ENCODE measurements at regions not wholly inside any gene's neighbourhood (a gene's known extent, or its start where the extent isn't known, plus 50 kb on each side); places are given as distances from the start of the nearest gene placed in this dataset.

DNA sequence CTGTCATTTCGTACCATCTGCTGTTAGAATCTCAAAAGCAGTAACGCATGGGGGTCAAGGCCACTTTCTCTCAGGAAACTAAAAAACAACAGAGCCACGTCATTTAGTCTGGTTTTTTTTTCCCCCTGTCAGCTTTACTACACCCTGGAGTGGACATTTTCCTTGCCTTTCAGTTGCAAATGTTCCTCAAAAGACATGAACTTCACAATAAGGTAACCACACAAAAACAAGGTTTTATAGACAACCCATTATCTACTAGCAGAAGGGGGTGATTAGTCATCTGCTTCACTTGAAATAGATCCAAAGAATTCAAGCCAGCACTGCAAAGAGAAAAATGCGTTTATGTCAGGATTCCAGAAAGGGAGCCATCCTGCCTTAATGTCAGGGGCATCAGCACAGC is 171.8 kb upstream of the CDIN1 start:
- Histone ChIP-seq H2AFZ (ENCODE audit: low read depth, low read length, poor library complexity, severe bottlenecking) (peak overlapping the region; percentile 92), H3K36me3 (ENCODE audit: control insufficient read depth in 1 of 2, insufficient read depth in 2 of 2, low read length in 2 of 2) (no peaks in the 10 kb centered on the region), H3K9me3 (ENCODE audit: control insufficient read depth in 1 of 2, insufficient read depth in 1 of 2, low read depth in 1 of 2, low read length in 2 of 2) (peaks cover 0 to 3% of the 10 kb centered on the region in 2 experiments; a peak in 1 of 4 replicates), H4K20me1 (ENCODE audit: insufficient read depth) (no peaks in the 10 kb centered on the region), H3K79me2 (ENCODE audit: insufficient read depth, low read length) (no peaks in the 10 kb centered on the region), H3K4me2 (ENCODE audit: low read length) (peak overlapping the region; percentile 58), H3K9me2 (ENCODE audit: insufficient read depth) (no peaks in the 10 kb centered on the region; the same call in 1 of the 2 replicates), H3K4me3 (replicated peaks in 1 of 2; ENCODE audit: low read depth in 1 of 2, low read length in 2 of 2) (no peak overlapping the region), H3K27me3 (ENCODE audit: insufficient read depth, low read length) (no peaks in the 10 kb centered on the region), H3K9ac (ENCODE audit: low read length) (peak overlapping the region; percentile 11), H3K27ac (ENCODE audit: low read depth, low read length) (peak overlapping the region; percentile 57), H3K4me1 (ENCODE audit: control insufficient read depth in 1 of 2, insufficient read depth in 2 of 2, low read length in 2 of 2) (peaks cover 12 to 23% of the 10 kb centered on the region in 2 experiments)
- RAD21 ChIA-PET (ENCODE audit: low non-redundant PET in 1 of 2, low total read pairs in 2 of 2, uncharacterized antibody in 2 of 2, unreplicated experiment in 2 of 2): interaction anchor here in 1 of 2 experiments (0.6 kb wide), 1 partner anchor 785 kb away, joined by 3 read pairs; no protein-coding TSS in a partner anchor
- intact Hi-C loops (cut with micrococcal nuclease): no loop called here
- no TSS peak for BruUV-seq (replicated peaks)
- POLR2A ChIA-PET: interaction anchor here (1.0 to 2.1 kb wide), 2 partner anchors 13 to 41 kb away, joined by 4 to 5 read pairs; no protein-coding TSS in a partner anchor
- no peak for DNase-seq (ENCODE audit: low read depth, low spot score)
- CTCF ChIA-PET: interaction anchor here (0.6 to 0.8 kb wide), 2 partner anchors 42 to 672 kb away, joined by 3 read pairs; no protein-coding TSS in a partner anchor
- ATAC-seq: peak; percentile 58
- TF ChIP-seq FOSL1 (IDR thresholded peaks at IDR 0.05; ENCODE audit: low read depth) (no peak), SP1 (IDR thresholded peaks at IDR 0.05; ENCODE audit: low read depth) (no peak), ZFX (IDR thresholded peaks at IDR 0.05) (no peak), POLR2AphosphoS5 (IDR thresholded peaks at IDR 0.05; ENCODE audit: low read depth, low read length) (no peak), EGR1 (IDR thresholded peaks at IDR 0.05; ENCODE audit: low read depth) (no peak), ZNF274 (IDR thresholded peaks at IDR 0.05; ENCODE audit: low read depth, low read length) (no peak), JUND (IDR thresholded peaks at IDR 0.05) (no peak)
- TF ChIP-seq, protein P1, sequence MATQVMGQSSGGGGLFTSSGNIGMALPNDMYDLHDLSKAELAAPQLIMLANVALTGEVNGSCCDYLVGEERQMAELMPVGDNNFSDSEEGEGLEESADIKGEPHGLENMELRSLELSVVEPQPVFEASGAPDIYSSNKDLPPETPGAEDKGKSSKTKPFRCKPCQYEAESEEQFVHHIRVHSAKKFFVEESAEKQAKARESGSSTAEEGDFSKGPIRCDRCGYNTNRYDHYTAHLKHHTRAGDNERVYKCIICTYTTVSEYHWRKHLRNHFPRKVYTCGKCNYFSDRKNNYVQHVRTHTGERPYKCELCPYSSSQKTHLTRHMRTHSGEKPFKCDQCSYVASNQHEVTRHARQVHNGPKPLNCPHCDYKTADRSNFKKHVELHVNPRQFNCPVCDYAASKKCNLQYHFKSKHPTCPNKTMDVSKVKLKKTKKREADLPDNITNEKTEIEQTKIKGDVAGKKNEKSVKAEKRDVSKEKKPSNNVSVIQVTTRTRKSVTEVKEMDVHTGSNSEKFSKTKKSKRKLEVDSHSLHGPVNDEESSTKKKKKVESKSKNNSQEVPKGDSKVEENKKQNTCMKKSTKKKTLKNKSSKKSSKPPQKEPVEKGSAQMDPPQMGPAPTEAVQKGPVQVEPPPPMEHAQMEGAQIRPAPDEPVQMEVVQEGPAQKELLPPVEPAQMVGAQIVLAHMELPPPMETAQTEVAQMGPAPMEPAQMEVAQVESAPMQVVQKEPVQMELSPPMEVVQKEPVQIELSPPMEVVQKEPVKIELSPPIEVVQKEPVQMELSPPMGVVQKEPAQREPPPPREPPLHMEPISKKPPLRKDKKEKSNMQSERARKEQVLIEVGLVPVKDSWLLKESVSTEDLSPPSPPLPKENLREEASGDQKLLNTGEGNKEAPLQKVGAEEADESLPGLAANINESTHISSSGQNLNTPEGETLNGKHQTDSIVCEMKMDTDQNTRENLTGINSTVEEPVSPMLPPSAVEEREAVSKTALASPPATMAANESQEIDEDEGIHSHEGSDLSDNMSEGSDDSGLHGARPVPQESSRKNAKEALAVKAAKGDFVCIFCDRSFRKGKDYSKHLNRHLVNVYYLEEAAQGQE (IDR thresholded peaks at IDR 0.05; ENCODE audit: low read depth): no peak
- TF ChIP-seq, protein P2, sequence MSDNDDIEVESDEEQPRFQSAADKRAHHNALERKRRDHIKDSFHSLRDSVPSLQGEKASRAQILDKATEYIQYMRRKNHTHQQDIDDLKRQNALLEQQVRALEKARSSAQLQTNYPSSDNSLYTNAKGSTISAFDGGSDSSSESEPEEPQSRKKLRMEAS (IDR thresholded peaks at IDR 0.05): no peak

Data from HCT116 (cell line).